ENCODE measurements at regions not wholly inside any gene's neighbourhood (a gene's known extent, or its start where the extent isn't known, plus 50 kb on each side); places are given as distances from the start of the nearest gene placed in this dataset.

DNA sequence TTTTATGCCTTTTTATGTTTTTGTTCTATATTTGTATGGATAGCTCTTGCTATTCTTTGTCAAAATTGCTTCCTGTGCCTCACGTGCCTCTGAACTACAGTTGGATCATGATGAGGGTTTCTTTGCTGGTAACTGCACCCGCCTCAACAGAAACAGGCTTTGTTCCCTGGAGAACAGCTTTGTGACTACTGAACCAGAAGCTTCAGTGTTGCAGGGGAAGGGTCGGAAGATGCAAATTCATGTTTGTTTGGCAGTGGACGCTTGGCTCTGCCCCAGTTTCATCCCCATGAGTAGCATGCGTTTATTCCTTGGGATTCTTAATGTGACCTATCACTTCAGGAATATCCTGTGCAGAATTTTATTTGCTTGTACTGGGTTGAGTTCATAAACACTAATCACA is 959.1 kb upstream of the WWC1 start:
- Histone ChIP-seq H3K4me1 (ENCODE audit: control insufficient read depth, insufficient read depth, low read length) (no peaks in the 10 kb centered on the region), H3K27me3 (ENCODE audit: control insufficient read depth, insufficient read depth, low read length) (no peaks in the 10 kb centered on the region), H3K9me3 (ENCODE audit: control insufficient read depth, insufficient read depth, low read length) (no peaks in the 10 kb centered on the region), H3K4me3 (ENCODE audit: low read length) (no peak overlapping the region), H3K27ac (ENCODE audit: low read length) (no peak overlapping the region), H3K36me3 (ENCODE audit: control insufficient read depth, insufficient read depth, low read length) (no peaks in the 10 kb centered on the region)
- ATAC-seq (no peak), DNase-seq (no peak)
- 83% methylated on average over 5 of the region's 5 CpGs for WGBS (ENCODE audit: insufficient coverage)
- intact Hi-C loops (cut with micrococcal nuclease), result no loop called here
- H3K4me1 Mint-ChIP-seq, result no peaks in the 10 kb centered on the region
- no peak overlapping the region for H3K4me3 Mint-ChIP-seq
- H3K9me3 Mint-ChIP-seq, result peaks cover 17 to 20% of the 10 kb centered on the region in 2 donors
- H3K27ac Mint-ChIP-seq, result no peak overlapping the region
- TF ChIP-seq, protein P1, sequence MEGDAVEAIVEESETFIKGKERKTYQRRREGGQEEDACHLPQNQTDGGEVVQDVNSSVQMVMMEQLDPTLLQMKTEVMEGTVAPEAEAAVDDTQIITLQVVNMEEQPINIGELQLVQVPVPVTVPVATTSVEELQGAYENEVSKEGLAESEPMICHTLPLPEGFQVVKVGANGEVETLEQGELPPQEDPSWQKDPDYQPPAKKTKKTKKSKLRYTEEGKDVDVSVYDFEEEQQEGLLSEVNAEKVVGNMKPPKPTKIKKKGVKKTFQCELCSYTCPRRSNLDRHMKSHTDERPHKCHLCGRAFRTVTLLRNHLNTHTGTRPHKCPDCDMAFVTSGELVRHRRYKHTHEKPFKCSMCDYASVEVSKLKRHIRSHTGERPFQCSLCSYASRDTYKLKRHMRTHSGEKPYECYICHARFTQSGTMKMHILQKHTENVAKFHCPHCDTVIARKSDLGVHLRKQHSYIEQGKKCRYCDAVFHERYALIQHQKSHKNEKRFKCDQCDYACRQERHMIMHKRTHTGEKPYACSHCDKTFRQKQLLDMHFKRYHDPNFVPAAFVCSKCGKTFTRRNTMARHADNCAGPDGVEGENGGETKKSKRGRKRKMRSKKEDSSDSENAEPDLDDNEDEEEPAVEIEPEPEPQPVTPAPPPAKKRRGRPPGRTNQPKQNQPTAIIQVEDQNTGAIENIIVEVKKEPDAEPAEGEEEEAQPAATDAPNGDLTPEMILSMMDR (IDR thresholded peaks at IDR 0.05), result no peak
- H3K36me3 Mint-ChIP-seq, result peaks cover 7% of the 10 kb centered on the region
- no peaks in the 10 kb centered on the region for H3K27me3 Mint-ChIP-seq (ENCODE audit: low read depth in 2 of 2)

DNA sequence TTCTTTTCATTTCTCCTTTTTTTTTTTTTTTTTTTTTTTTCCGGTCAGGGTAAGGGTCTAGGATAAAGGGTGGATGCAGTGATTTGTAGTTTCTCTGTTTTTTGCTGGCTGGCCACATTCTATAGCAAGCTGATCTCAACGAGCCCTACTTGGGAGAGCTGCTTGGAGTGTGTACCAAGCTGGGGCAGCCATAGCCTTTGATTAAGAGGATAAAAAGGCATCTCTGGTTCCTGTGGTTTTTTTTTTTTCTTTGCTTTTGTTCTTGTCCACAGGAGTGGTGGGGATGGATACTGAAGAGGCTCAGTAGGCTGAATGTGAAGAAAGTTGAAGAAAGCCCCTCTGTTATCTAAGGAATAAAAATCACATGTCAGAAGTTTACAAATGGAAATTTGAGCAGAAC is 955.3 kb upstream of the WWC1 start:
- no peak overlapping the region for H3K27ac ChIP-seq (ENCODE audit: low read length)
- no peak for ATAC-seq
- no peaks in the 10 kb centered on the region for H3K27me3 ChIP-seq (ENCODE audit: control insufficient read depth, insufficient read depth, low read length)
- H3K9me3 ChIP-seq (ENCODE audit: control insufficient read depth, insufficient read depth, low read length), result no peaks in the 10 kb centered on the region
- no peak overlapping the region for H3K4me3 ChIP-seq (ENCODE audit: low read length)
- intact Hi-C loops (cut with micrococcal nuclease), result no loop called here
- H3K9me3 Mint-ChIP-seq, result peaks cover 14 to 19% of the 10 kb centered on the region in 2 donors
- H3K27ac Mint-ChIP-seq, result no peak overlapping the region
- H3K4me1 ChIP-seq (ENCODE audit: control insufficient read depth, insufficient read depth, low read length), result no peaks in the 10 kb centered on the region
- H3K36me3 ChIP-seq (ENCODE audit: control insufficient read depth, insufficient read depth, low read length), result no peaks in the 10 kb centered on the region
- H3K36me3 Mint-ChIP-seq, result peaks cover 7% of the 10 kb centered on the region
- WGBS (ENCODE audit: insufficient coverage), result 74% methylated on average over 1 of the region's 2 CpGs
- TF ChIP-seq, protein P1 (IDR thresholded peaks at IDR 0.05), result no peak
- no peaks in the 10 kb centered on the region for H3K27me3 Mint-ChIP-seq (ENCODE audit: low read depth in 2 of 2)
- DNase-seq, result no peak
- H3K4me3 Mint-ChIP-seq, result no peak overlapping the region
- no peaks in the 10 kb centered on the region for H3K4me1 Mint-ChIP-seq

DNA sequence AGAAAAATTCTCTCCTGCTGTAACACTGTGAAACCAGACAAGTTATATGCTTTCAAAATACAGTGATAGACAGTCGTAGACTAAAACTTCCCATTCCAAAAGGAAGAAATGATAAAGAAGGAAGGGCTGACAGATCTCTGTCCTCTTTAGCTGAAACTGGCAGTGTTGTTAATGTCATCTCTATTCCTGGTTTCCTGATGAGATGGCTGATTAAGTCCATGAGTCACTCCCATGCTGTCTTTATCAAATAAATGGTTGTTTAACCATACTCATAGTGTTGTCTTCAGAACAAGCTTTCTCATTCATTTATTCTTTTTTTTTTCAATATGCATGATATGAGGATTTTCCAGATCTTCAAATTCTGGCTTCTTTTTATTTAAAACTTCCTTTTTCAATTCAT is 952.2 kb upstream of the WWC1 start:
- no peak for DNase-seq
- H3K36me3 ChIP-seq (ENCODE audit: control insufficient read depth, insufficient read depth, low read length), result no peaks in the 10 kb centered on the region
- TF ChIP-seq, protein P1 (IDR thresholded peaks at IDR 0.05), result no peak
- intact Hi-C loops (cut with micrococcal nuclease), result no loop called here
- no peaks in the 10 kb centered on the region for H3K9me3 ChIP-seq (ENCODE audit: control insufficient read depth, insufficient read depth, low read length)
- Mint-ChIP-seq H3K4me3 (no peak overlapping the region), H3K9me3 (peaks cover 14 to 18% of the 10 kb centered on the region in 2 donors), H3K36me3 (peaks cover 7% of the 10 kb centered on the region), H3K4me1 (no peaks in the 10 kb centered on the region), H3K27ac (no peak overlapping the region), H3K27me3 (ENCODE audit: low read depth in 2 of 2) (no peaks in the 10 kb centered on the region)
- no peak for ATAC-seq
- no peak overlapping the region for H3K27ac ChIP-seq (ENCODE audit: low read length)
- no peak overlapping the region for H3K4me3 ChIP-seq (ENCODE audit: low read length)
- no peaks in the 10 kb centered on the region for H3K4me1 ChIP-seq (ENCODE audit: control insufficient read depth, insufficient read depth, low read length)
- WGBS (ENCODE audit: insufficient coverage), result 100% methylated on average over 1 of the region's 1 CpG
- H3K27me3 ChIP-seq (ENCODE audit: control insufficient read depth, insufficient read depth, low read length), result no peaks in the 10 kb centered on the region

DNA sequence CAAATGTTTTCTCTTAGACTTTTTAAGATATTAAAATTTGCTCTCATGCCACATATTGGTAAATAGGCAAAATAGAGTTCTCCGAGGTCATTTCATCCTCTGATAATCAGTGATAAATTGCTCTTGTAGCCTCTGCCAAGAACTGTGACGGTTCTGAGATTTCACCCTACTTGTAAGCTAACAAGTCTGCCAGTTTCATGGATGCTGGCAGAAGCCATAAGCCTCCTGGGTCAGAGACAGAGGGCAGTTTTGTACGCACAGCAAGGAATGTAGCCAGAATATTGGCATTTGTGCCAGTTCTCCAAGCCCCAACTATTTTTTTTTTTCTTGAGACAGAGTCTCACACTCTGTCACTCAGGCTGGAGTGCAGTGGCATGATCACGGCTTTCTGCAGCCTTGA is 945.0 kb upstream of the WWC1 start:
- WGBS (ENCODE audit: insufficient coverage), result 76% methylated on average over 4 of the region's 4 CpGs
- Histone ChIP-seq H3K27me3 (ENCODE audit: control insufficient read depth, insufficient read depth, low read length) (no peaks in the 10 kb centered on the region), H3K4me1 (ENCODE audit: control insufficient read depth, insufficient read depth, low read length) (no peaks in the 10 kb centered on the region), H3K27ac (ENCODE audit: low read length) (no peak overlapping the region), H3K4me3 (ENCODE audit: low read length) (no peak overlapping the region), H3K9me3 (ENCODE audit: control insufficient read depth, insufficient read depth, low read length) (no peaks in the 10 kb centered on the region), H3K36me3 (ENCODE audit: control insufficient read depth, insufficient read depth, low read length) (no peaks in the 10 kb centered on the region)
- TF ChIP-seq, protein P1 (IDR thresholded peaks at IDR 0.05), result no peak
- ATAC-seq, result no peak
- no peaks in the 10 kb centered on the region for H3K27me3 Mint-ChIP-seq (ENCODE audit: low read depth in 2 of 2)
- no peaks in the 10 kb centered on the region for H3K4me1 Mint-ChIP-seq
- peaks cover 0 to 2% of the 10 kb centered on the region in 2 donors for H3K9me3 Mint-ChIP-seq
- DNase-seq, result no peak
- intact Hi-C loops (cut with micrococcal nuclease), result no loop called here
- H3K4me3 Mint-ChIP-seq, result no peak overlapping the region
- no peaks in the 10 kb centered on the region for H3K36me3 Mint-ChIP-seq
- no peak overlapping the region for H3K27ac Mint-ChIP-seq

All from natural killer cell (primary cell).